Activated CD8-positive, alpha-beta memory T cell treated with anti-CD3 and anti-CD28 coated beads, Interleukin-2, amount 50 U/mL, for 4 hours (primary cell): ENCODE measurements at regions not wholly inside any gene's neighbourhood (a gene's known extent, or its start where the extent isn't known, plus 50 kb on each side); places are given as distances from the start of the nearest gene placed in this dataset.
"Not testable (repeated sequence)": the region's sequence is repeated elsewhere in the genome, so short reads cannot be mapped to it uniquely, and the experiment has no call there.

ENCODE experiments used
- DNase-seq: peaks from one replicate; pipeline ENCODE4 v3.0.0-alpha.2; 2020

DNA sequence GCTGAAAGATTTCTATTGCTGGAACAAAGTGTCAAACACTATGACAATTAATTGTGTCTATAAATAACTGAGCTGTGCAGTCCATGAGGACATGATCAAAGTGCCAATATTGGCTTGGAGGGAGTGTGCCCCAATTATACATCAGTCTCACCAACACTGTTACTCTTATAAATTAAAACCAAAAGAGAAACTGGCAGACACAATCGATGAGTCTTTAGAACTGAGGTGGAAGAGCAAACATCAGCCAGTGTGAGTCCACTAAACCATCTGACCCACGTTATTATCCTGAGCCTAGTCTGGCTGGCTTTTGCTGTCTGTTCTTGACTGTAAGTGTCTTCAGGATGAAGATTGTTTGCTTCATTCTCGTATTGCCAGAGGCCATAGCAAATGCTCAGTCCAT lies 98.9 kb downstream of the OLIG3 start:
- no peak for DNase-seq

DNA sequence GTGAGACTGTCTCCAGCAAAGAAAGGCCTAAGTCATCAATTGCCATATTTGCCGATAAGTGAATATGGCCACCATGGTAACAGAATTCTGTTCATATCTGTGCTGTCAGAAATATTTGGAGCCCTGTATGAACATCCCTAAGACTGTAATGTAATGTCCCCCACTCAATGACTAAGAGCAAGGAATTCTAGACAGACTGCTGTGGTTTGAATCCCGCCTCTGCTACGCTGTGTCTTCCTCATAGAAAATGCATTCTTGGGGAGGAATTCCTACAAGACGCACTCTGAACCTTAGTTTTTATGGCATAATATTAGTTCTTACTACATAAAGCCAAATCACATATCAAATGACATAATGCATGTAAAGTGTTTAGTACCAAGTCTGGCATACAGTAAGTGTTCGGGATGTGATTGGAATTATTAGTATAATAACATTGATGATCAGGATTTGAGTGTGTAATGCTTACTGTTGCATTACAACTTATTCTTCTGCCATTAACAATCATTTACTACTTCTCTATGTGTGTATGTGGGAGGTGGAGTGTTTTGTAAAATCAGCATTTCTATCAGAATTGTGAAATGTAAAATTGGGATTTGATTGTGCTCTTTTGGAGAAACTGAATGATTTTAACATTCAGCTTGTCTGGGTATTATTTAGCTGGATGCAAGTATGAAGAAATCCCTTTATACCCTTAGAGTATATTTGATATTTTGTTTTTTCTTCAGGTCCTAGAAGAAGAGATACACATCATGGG lies 103.0 kb downstream of the OLIG3 start:
- DNase-seq: no peak

DNA sequence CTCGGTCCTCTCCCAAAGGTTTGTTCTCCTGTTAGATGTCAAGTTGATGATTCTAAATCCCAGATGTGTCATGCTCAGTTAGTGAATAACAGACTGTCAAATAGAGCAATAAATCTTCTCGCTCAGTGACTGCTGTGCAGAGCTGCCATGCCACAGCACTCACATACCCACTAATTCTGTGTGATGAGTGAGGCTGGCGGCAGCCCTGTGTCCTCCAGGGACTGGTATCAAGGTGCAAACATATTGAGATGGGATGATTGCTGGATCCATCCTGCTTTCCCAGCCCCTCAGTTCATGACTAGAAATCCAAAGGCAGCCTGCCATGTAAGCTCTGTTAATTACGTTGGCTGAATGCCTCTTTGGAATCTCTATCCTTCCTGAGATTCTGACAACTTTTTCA lies 103.9 kb downstream of the OLIG3 start:
- DNase-seq: no peak

DNA sequence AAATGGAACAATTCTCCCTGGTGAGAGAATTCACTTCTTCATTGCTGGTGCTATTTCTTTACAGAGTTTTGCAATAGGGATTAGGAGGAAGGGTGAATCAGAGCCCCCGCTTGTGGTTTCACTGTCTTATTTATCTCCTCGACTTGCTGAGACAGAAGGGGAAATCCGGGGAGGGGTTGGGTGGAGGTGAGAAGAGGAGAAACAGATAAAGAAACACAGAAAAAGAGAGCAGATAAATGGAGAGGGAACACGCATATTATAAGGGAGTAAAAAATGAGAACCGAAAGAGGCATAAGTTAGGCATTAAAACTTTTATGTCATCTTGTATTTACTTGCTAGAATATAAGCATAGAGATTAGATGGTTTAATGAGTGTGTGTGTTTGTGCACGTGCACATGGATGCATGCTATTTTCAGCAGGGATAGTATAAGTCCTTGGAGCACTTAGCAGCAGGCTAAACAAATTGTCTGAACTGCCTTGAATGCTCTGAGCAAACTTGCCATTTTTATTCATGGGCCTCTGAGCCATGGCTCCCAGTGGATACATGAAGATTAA lies 105.0 kb downstream of the OLIG3 start:
- DNase-seq: peak; percentile 71

DNA sequence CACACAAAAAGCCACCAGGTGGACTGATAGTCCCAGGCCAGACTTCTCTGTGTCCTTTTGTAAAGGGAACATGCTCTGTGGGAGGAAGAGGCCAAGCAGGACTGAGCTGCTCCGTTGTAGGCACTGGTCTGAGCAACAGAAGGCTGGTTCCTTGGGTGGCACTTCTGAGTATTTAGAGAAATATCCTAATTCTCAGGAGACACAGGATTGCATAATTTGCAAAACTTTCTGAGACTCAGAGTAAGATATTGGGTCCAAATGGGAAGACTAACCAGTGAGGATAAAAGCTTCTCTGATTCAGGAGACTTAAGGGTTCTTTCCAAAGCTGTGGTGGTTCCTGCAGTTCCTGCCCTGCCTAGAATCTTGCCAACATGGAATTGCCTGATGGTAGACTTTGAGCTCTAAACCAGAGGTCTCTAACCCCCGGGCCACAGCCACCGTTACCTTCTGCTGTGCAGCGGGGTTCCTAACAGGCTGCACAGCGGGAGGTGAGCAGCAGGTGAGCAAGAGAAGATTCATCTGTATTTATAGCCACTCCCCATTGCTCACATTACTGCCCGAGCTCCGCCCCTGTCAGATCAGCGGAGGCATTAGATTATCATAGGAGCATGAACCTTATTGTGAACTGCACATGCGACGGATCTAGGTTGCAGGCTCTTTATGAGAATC lies 107.0 kb downstream of the OLIG3 start:
- DNase-seq: no peak

DNA sequence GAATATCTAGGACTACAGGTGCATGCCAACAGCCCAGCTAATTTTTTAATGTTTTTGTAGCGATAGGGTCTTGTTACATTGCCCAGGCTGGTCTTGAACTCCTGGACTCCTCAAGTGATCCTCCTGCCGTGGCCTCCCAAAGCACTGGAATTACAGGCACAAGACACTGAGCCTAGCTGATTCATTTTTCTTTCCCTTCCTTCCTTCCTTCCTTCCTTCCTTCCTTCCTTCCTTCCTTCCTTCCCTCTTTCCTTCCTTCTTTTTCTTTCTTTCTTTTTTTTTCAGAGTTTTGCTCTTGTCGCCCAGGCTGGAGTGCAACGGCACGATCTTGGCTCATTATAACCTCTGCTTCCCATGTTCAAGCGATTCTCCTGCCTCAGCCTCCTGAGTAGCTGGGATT lies 110.9 kb downstream of the OLIG3 start:
- DNase-seq: not testable (repeated sequence)

DNA sequence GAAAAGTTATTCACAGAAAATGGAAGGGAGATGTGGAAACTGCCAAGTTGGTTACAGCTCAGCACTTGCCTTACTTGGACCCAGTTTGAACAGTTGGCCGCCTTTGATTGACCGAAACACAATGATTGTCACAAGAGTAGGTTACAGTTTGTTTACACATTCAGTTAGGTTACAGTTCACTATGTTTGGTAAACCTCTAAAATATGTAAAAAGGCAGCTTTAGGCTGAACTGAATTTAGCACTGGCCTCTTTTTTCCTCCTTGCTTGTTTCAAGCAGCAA lies 116.2 kb downstream of the OLIG3 start:
- no peak for DNase-seq

DNA sequence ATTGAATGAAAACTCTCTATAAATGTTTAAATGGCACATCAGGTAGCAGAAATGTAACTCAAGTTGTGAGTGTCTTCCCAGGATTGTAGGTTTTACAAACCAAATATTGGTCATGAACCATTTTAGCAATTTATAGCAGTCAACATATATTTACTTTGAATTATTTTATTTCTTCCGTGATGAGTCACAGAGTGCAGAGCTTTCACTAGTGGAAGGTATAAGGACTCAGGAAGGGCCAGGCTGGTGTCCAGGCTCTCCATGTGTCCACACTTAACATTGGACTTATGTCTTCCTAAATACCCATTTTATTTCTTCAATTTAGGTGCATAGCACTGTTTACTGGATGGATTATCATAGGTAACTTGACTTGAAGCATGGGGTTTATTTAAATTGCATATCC lies 120.9 kb downstream of the OLIG3 start:
- no peak for DNase-seq

DNA sequence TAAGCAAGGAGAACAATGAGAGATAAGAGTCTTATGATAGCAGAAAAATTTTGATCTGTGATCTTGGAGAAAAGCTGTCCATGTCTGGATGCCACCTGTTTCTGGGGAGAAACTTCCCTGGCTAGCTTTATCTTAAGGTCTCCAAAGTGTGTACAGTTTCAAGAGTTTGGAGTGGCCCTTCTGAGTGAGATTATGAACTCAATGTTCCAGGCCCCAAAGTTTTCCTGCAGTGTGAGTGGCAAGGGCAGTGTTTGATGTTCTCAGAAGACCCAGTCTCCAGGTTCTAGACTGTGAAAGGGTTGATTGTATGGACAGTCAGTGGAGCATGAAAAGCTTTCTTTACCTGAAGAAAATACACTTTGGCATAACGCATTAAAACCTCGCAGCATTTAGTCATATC lies 121.7 kb downstream of the OLIG3 start:
- DNase-seq: no peak

DNA sequence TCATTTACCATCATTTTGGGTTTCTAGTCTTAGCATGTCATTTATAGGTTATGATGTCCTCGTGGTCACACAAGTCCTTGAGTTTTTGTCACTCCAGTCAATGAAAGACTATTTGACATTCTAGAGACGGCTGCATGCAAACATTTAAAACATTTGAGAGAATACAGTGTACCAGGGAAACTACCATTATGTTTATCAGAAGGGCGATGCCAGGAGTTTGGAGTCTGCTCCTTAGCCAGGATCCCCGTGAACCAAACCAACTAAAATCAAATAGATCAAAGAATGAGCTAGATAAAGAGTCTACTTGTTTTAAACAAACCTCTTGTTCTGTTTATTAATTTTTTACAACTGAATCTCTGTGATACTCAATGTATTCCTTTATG lies 122.6 kb downstream of the OLIG3 start:
- no peak for DNase-seq

DNA sequence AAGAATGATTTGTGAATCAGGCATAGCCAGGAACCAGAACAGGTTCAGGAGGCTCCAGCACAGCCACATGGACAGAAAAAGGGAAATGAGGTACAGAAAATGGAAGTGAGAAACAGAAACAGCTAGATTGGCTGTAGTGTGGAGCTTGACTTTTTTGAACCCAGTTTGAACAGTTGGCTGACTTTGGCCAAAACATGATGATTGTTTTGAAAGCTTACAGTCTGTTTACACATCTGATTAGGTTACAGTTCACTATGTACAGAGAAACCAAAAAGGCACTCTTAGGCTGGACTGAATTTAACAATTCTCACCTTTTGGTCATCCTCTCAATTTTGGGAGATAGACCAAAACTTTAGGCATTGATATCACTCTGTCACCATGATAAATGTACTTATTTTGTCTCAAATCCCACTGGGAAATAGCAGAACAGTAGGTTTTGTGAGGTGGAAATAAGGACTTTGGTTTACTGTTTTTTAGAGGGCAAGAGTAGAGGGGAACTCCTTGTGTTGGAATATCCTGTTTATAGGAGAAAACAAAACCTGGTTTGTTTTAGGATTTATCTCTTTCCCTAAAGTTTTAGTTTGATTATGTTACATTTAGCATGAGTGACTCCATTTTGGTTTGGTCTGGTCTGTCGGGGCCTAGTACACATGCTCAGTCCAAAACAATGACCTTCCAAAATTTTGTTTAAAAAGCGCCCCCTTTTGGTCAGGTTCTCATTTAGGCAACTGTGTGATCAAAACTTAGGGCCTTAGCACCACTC lies 123.1 kb downstream of the OLIG3 start:
- DNase-seq: no peak

DNA sequence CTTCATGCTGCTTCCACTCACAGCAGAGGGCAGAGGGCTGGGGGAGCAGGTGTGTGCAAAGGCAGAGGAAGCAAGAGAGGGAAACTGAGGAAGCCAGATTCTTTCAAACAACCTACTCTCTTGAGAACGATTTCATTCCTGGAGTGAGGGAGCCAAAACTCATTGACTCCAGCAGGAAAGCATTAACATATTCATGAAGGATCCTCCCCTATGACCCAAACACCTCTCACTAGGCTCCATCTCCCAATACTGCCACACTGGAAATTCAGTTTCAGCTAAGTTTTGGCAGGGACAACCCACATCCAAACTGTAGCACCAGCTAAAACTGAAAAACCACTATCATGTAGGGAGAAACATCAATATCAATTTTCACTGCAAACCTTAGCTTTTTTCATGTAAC lies 125.1 kb downstream of the OLIG3 start:
- no peak for DNase-seq

DNA sequence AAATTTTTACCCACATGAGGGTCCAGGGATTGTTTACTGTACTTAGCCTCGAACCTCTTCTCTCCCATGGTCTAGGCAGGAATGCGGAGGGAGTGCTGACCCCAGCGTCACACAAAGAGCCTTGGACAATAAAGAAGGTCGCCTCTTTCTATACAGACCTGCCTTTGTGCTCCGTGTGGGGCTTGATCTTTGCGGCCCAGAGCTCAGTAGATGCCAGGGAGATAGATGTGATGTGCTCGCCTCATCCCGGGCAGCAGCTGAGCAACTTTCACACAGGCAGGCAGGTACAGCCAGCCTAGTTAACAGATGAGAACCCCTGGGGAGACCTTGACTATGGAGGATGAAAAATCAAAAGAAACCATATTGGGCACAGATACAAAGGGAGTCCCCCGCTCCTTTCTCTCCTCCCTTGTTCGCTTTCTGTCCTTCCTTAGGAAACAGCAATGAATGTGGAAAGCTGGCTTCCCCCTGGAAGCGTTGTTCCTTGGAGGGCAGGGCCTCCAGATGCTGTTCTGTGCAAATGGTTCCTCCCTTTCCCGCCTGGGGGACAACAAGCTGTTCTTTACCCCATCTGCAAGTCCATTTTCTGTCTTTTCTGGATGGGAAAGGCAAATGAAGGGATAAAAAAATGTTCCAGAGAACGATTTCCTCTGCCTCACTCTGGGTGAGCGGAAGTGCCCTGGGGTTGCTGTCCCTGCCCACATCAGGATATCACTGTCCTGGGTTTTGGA lies 128.3 kb downstream of the OLIG3 start:
- DNase-seq: no peak

DNA sequence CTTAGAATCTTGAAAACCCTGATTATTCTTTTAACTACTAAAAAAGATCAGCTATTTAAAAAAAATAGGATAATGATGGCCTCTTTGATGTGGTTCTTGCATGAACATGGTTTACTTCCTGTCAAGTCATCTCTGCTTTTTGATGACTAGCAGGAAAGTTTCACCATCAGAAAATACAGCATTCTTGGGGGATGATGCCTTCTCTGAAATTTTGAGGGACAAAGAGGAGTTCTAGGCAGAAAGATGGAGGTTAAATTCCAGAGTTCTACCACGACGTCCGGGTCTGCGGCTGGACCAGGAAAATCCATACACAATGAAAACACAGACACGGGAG lies 130.4 kb downstream of the OLIG3 start:
- no peak for DNase-seq

DNA sequence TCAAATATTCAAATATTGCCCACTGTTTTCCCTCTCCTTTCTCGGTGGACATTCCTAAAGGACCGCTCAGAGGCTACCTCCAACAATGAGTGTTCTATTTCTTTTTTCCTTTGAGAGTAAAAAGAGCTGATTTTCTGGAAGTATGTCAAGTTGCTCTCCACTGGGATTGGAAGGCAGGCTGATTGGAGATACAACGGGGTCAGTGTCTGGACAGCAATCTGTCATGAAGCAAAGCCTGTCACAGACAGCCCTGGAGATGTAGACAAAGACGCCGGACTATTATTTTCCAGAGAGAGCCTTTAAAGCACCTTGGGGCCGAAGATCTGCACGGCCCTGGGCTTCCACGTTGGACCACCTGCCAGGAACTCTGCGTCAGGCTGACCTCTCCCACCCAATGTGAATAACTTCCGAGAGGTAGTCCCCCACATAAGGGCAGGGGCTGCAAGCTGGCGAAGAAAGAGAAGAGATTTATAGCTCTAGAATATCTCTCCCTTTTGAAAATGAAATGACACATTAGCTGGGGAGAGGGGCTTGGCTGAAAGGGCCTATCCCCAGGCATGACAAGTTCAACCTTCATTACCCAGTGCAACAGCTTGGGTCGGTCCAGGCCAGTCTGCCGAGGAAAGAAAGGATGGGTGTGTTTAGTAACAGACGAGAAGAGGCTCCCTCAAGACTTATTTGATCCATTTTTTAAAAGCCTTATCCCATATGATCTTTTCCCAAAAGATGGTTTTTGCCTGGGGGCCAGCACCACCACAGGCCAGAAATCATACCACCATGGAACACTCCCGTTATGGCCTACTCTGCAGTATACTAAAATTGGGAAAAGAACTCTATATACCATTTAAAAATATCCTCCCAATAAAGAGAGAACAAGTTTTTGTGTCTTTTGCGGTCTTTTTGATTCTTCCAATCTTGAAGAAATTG lies 131.1 kb downstream of the OLIG3 start:
- no peak for DNase-seq

DNA sequence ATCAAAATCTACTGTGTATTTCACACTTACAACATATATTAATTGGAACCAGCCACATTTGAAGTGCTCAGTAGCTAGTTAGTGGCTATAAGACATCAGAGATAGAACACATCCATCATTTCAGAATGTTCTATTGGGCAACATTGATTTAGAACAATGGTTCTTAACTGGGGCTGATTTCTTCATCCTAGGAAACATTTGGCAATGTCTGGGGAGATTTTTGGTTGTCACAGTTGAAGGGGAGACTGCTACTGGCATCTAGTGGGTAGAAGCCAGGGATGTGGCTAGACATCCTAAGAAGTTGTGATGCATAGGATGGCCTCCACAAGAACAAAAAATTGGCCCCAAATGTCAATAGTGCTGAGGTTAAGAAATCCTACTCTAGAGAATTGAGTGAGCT lies 132.5 kb downstream of the OLIG3 start:
- DNase-seq: no peak

DNA sequence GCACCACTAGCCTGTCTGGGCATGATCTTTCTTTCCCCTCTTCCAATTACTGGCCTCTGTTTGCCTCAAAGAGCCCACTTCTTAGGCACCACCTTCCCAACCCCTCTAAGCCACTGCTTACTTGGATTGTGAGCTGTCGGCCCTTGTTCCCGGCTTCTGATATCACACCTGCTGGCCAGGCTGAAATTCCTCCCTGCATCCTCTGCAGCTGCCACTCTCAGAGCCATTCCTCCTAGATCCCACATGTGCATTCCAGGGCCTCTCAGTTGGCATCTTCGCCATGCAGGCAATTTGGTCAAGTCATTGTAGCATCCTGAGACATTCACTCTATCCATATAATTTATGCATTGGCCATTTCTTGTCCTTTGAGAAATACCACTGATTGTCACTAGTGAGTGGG lies 135.9 kb downstream of the OLIG3 start:
- DNase-seq: no peak

DNA sequence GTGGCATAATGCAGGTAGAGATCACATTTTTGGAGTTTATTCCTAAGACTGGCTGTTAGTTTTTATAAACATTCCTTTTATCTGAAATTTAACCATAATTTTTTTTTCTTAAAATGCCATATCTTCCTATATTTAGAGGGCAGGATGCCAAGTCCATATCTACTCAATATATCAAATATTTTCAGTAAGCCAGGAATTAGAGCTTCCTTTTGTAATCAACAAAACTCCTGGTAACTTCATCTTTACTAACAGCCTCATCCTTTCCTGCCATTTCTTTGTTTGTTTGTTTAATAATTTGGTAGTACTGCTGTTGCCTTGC lies 136.3 kb downstream of the OLIG3 start:
- DNase-seq: no peak

DNA sequence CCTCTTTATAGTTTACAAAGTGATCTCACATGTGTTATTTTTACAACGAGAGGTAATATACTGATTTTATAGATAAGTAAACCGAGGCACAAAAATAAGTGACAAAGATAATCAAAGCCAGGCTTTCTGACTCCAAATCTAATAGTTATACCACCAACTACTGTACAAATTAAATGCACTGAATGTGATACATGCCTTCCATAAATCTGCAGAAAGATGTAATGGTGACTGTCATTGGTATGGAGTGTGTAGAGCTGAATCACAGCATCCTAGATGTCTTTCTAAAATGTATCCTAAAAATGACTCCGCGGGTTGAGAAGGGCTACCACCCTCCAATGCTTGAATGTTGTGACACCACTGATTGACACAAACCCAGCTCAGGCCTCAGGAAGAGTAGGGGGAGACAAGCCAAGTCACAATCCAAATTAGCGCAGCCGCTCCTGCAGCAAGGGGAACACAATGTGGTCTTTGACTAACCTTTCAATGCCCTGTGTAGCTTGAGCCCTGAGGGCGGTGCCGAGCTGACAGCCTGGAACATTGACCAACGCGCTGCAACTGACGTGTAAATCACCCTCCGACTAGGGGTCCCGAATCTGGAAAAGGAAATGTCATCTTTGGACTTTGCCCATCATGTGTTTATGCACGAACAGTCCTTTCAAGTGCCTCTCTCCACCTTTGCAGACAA lies 136.8 kb downstream of the OLIG3 start:
- no peak for DNase-seq

DNA sequence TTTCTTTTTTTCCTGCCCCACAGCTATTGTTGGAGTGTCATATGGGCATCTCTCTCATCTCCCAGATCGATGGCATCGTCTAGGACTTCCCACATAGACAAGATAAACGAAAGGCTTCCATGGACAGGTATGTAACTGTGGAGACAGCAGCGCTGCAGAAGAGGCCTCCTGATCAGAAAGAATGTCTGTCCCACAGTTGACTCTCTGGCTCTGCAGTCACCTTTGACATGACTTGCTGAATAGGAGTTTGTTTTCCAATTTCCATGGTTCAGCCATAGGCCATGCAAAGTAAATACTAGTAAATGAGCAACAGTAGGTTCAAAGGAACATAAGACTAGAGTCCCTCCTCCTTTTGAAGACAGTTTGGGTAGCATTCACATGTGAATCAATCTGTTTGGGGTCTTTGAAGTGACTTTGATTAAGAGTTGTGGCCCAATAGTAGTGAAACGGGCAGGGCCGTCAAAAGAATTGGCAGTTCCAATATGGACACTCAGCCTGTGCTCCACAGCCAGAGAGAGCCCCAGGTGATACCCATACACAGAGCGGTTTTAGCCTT lies 134.7 kb upstream of the IFNGR1 start:
- DNase-seq: no peak

DNA sequence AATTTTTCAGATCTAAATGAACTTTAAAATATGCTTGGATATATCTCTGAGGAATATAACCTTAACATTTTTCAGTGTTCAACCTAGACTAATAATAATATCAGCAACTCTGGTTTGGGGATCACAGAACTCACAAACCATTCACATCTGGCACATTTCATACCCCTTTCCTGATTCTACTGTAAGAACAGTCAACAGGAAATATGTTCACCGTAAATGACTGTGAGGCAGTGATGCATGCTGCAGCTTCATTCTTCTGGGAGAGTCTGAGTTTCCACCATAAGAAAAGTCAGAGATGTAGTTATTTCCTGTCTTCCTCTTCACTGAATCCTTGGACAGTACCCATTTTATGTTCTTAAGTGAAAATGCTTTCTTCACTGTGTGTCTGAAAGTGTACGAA lies 134.2 kb upstream of the IFNGR1 start:
- no peak for DNase-seq

DNA sequence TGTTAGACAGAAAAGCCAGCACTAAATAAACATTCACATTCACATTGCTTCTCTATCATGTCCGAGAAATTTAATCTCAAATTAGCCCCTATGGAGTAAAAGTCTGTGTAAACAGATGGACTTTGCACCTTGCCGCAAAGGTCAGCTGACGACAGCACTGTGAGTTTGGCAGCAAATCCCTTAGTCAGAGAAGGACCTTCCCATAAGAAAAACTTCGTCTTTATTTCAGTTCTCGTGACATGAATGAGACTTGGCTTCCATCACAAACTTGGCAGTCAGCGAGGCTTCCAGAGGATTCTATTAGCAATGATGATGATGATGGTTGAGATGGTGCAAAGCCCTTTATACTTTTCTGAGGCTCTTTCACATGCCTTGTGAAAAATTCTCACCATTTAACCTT lies 133.7 kb upstream of the IFNGR1 start:
- DNase-seq: no peak
